ENCODE measurements at regions not wholly inside any gene's neighbourhood (a gene's known extent, or its start where the extent isn't known, plus 50 kb on each side); places are given as distances from the start of the nearest gene placed in this dataset.

GRCh38 chr5:107218457-107219193, 452.1 kb downstream of the EFNA5 start:
- TF ChIP-seq CTCF (IDR thresholded peaks at IDR 0.05) (no peak), POLR2A (IDR thresholded peaks at IDR 0.05) (no peak), POLR2AphosphoS5 (IDR thresholded peaks at IDR 0.05) (peak in 1 of 3 donors; percentile 4)

Data from stomach (tissue), 4 donors.